ENCODE measurements at regions not wholly inside any gene's neighbourhood (a gene's known extent, or its start where the extent isn't known, plus 50 kb on each side); places are given as distances from the start of the nearest gene placed in this dataset.

DNA sequence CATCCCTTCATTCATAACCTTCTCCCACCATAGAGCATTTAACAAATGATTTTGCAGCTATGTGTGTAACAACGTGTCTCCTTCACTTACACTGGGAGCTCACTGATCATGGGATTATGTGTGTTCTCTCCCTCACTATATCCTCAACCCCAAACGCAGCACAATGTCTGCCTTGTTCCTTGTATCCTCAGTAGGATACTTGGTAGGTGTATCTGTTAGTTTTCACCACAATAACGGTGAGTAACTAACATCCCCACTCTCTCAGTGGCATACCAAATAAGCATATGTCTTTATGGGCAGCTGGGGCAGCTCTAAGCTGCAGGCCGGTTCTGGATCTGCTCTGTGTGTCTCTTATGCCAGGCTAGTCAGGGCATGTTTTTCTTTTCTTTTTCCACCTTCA, 166.7 kb upstream of the PWP1 start:
- WGBS = 85% methylated on average over 4 of the region's 4 CpGs
- no peaks in the 10 kb centered on the region for H3K36me3 ChIP-seq
- H3K4me1 ChIP-seq (replicated peaks) = no peaks in the 10 kb centered on the region
- no peak overlapping the region for H3K4me3 ChIP-seq
- no peaks in the 10 kb centered on the region for H3K9me3 ChIP-seq
- no peak overlapping the region for H3K27ac ChIP-seq
- DNase-seq (ENCODE audit: low spot score) = no peak
- intact Hi-C loops (cut with DNase I) = no loop called here
- H3K27me3 ChIP-seq (replicated peaks; ENCODE audit: insufficient read depth) = no peaks in the 10 kb centered on the region
- TF ChIP-seq POLR2AphosphoS5 (IDR thresholded peaks at IDR 0.05) (no peak), POLR2A (IDR thresholded peaks at IDR 0.05) (no peak)
- TF ChIP-seq, protein P1, sequence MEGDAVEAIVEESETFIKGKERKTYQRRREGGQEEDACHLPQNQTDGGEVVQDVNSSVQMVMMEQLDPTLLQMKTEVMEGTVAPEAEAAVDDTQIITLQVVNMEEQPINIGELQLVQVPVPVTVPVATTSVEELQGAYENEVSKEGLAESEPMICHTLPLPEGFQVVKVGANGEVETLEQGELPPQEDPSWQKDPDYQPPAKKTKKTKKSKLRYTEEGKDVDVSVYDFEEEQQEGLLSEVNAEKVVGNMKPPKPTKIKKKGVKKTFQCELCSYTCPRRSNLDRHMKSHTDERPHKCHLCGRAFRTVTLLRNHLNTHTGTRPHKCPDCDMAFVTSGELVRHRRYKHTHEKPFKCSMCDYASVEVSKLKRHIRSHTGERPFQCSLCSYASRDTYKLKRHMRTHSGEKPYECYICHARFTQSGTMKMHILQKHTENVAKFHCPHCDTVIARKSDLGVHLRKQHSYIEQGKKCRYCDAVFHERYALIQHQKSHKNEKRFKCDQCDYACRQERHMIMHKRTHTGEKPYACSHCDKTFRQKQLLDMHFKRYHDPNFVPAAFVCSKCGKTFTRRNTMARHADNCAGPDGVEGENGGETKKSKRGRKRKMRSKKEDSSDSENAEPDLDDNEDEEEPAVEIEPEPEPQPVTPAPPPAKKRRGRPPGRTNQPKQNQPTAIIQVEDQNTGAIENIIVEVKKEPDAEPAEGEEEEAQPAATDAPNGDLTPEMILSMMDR (IDR thresholded peaks at IDR 0.05) = no peak

DNA sequence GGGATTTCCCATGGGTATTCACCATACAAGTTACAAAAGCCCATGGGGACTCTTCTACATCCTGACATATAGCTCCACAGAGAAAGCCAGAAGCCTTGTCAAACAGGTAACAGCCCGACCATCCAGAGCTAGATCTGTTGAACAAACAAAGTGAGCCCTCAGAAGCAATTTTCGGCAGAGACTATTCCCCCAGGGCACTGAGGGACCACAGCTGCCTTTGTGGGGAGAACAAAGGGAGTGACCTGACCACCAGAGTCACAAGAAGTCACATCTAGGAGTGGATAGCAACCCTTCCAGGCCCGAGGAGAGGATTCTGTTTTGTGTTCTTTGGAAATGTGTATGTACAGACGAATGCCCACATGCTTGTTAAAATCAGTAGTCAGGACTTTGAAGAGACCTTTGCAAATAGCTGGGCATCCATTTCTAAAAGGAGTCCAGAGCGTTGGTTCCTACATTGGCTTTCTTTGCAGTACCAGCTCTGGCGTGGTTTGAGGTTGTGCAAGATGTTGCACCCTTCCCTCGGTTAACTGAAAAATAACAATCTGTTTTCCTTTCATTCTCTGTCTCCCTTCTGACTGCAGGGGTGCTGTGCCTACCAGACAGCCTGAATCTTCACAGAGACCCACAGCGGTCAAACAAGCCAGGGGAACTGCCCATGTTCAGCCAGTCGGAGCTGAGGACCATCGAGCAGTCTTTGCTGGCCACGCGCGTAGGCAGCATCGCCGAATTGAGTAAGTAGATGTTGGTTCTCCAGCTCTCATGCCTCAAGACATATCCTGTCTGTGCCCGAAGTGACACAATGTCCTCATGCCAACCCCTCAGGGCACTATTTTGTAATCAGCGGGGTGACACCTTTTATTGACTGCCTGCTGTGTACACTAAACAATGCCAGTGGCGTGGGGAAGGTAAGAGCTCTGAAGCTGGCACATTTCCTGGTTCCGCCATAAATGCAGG, 165.4 kb upstream of the PWP1 start:
- no peak for TF ChIP-seq POLR2A (IDR thresholded peaks at IDR 0.05)
- TF ChIP-seq, protein P1 (IDR thresholded peaks at IDR 0.05) = no peak
- TF ChIP-seq POLR2AphosphoS5 (IDR thresholded peaks at IDR 0.05) = no peak
- intact Hi-C loops (cut with DNase I) = no loop called here
- no peak for DNase-seq (ENCODE audit: low spot score)

DNA sequence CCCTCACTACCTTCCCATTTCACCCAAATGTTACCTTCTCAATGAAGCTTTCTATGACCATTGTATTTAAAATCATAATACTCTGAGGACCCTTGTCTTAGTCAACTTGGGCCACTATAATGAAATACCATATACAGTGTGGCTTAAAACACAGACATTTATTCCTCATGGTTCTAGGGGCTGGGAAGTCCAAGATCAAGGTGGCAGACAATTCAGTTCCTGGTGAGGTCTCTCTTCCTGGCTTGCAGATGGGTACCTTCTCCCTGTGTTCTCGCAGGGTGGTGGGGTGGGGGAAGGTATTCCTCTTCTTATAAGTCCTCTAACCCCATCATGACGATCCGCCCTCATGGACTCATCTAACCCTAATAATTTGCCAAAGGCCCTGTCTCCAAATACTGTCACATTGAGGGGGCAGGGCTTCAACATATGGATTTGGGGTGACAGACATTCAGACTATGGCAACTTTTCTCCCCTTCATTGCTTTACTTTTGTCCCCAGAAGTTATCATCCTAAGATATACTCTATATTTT, 163.7 kb upstream of the PWP1 start:
- no peak overlapping the region for H3K27ac ChIP-seq
- DNase-seq (ENCODE audit: low spot score) = no peak
- no peaks in the 10 kb centered on the region for H3K4me1 ChIP-seq (replicated peaks)
- no peak overlapping the region for H3K4me3 ChIP-seq
- no peaks in the 10 kb centered on the region for H3K27me3 ChIP-seq (replicated peaks; ENCODE audit: insufficient read depth)
- H3K9me3 ChIP-seq = no peaks in the 10 kb centered on the region
- 98% methylated on average over 3 of the region's 3 CpGs for WGBS
- intact Hi-C loops (cut with DNase I) = no loop called here
- H3K36me3 ChIP-seq = no peaks in the 10 kb centered on the region
- TF ChIP-seq, protein P1 (IDR thresholded peaks at IDR 0.05) = no peak
- TF ChIP-seq POLR2AphosphoS5 (IDR thresholded peaks at IDR 0.05) = no peak
- TF ChIP-seq POLR2A (IDR thresholded peaks at IDR 0.05) = no peak

More for the DNA sequence above, 165.4 kb upstream of the PWP1 start:
- H3K36me3 ChIP-seq = no peaks in the 10 kb centered on the region
- no peaks in the 10 kb centered on the region for H3K9me3 ChIP-seq
- H3K27me3 ChIP-seq (replicated peaks; ENCODE audit: insufficient read depth) = no peaks in the 10 kb centered on the region
- H3K4me1 ChIP-seq (replicated peaks) = no peaks in the 10 kb centered on the region
- 85% methylated on average over 19 of the region's 19 CpGs for WGBS
- H3K27ac ChIP-seq = no peak overlapping the region
- H3K4me3 ChIP-seq = no peak overlapping the region

DNA sequence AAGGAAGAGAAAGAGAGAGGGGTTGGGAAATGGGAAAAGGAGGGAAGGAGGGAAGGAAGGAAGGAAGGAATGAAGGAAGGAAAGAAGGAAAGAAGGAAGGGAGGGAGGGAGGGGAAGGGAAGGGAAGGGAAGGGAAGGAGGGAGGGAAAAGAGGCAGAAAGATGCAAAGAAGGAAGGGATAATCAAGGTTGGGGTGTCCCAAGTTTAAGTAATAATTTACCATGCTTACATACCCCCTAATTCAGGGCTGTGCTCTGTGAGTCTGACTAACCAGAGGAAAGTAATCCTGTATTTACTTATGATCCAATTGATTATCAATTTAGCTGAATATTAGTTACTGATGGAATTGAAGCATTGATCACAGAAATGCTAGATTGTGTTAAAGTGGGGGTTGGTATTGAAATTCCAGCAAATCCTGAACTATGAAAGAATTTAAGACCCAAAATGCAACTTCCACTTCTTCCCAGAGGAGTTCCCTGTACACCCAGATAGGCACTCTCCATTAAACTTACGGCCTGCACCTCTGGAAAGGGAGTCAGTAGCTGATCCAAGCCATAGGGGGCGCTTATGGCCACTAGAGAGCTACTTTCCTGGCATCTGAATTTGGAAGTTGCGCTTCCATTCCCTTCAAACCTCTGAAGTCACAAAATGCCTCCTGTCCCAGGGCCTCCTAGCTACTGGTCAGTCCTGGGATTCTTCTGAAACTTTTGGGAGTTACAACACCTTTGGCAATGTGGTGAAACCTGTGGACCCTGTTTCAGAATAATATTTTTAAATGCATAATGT, 162.7 kb upstream of the PWP1 start:
- DNase-seq (ENCODE audit: low spot score) = no peak
- H3K9me3 ChIP-seq = no peaks in the 10 kb centered on the region
- H3K4me3 ChIP-seq = no peak overlapping the region
- WGBS = 76% methylated on average over 3 of the region's 3 CpGs
- H3K36me3 ChIP-seq = no peaks in the 10 kb centered on the region
- TF ChIP-seq, protein P1 (IDR thresholded peaks at IDR 0.05) = no peak
- H3K27ac ChIP-seq = no peak overlapping the region
- intact Hi-C loops (cut with DNase I) = no loop called here
- no peaks in the 10 kb centered on the region for H3K27me3 ChIP-seq (replicated peaks; ENCODE audit: insufficient read depth)
- H3K4me1 ChIP-seq (replicated peaks) = no peaks in the 10 kb centered on the region
